ENCODE measurements at regions not wholly inside any gene's neighbourhood (a gene's known extent, or its start where the extent isn't known, plus 50 kb on each side); places are given as distances from the start of the nearest gene placed in this dataset.

GRCh38 chr14:34238610-34239009 lies 223.4 kb downstream of the SPTSSA start:
- no peak for TF ChIP-seq CTCF (IDR thresholded peaks at IDR 0.05; ENCODE audit: borderline replicate concordance, insufficient read depth, low read depth, low read length)
- H3K4me3 ChIP-seq (ENCODE audit: low read depth, low read length): no peak overlapping the region

DNA sequence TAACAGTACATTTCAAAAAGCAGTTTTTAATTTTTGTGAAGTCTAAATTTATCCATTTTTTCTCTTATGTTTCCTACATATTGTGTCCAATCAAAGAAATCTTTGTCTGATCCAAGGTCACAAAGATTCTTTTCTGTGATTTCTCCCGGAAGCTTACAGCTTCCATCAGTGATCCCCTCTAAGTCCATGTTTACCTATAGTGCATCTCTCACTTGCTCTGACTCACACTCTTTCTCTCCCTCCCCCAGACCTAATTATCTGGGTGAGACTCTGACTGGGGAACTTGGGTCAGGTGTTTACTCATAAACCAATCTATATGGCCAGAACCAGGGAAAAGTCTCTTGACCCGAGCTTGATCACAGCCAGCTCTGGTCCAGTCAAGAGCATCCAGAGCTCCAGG lies 224.4 kb downstream of the SPTSSA start:
- TF ChIP-seq CTCF (IDR thresholded peaks at IDR 0.05; ENCODE audit: borderline replicate concordance, insufficient read depth, low read depth, low read length): no peak
- no peak overlapping the region for H3K4me3 ChIP-seq (ENCODE audit: low read depth, low read length)

GRCh38 chr14:34237081-34237480 lies 225.0 kb downstream of the SPTSSA start:
- H3K4me3 ChIP-seq (ENCODE audit: low read depth, low read length): no peak overlapping the region
- TF ChIP-seq CTCF (IDR thresholded peaks at IDR 0.05; ENCODE audit: borderline replicate concordance, insufficient read depth, low read depth, low read length): no peak

- H3K4me3 ChIP-seq (ENCODE audit: low read depth, low read length): no peak overlapping the region
- TF ChIP-seq CTCF (IDR thresholded peaks at IDR 0.05; ENCODE audit: borderline replicate concordance, insufficient read depth, low read depth, low read length): no peak
Observed at GRCh38 chr14:34235643-34236300, 226.3 kb downstream of the SPTSSA start.

- no peak overlapping the region for H3K4me3 ChIP-seq (ENCODE audit: low read depth, low read length)
- no peak for TF ChIP-seq CTCF (IDR thresholded peaks at IDR 0.05; ENCODE audit: borderline replicate concordance, insufficient read depth, low read depth, low read length)
Observed at GRCh38 chr14:34234258-34234657, 227.8 kb downstream of the SPTSSA start.

DNA sequence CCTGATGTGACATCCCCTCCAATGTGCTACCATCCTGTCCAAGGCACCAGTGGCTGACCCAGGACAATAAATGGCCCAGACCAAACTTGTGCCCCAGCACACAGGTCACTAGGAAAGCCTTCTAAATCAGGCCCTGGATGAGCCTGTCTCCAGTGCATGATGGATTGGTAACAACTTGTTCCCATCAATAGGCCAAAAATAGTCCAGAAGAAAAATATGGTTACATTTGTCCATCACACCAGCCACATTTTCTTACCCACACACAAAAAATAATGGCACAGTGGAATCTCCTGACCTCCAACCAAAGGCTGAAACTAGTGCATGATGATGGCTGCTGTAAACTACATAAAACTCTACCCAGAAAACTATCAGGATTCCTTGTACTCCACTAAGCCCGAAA lies 228.4 kb downstream of the SPTSSA start:
- no peak overlapping the region for H3K4me3 ChIP-seq (ENCODE audit: low read depth, low read length)
- no peak for TF ChIP-seq CTCF (IDR thresholded peaks at IDR 0.05; ENCODE audit: borderline replicate concordance, insufficient read depth, low read depth, low read length)

- TF ChIP-seq CTCF (IDR thresholded peaks at IDR 0.05; ENCODE audit: borderline replicate concordance, insufficient read depth, low read depth, low read length): no peak
- H3K4me3 ChIP-seq (ENCODE audit: low read depth, low read length): no peak overlapping the region
Observed at GRCh38 chr14:34232790-34233189, 229.2 kb downstream of the SPTSSA start.
